DND-41 (cell line): ENCODE measurements at regions not wholly inside any gene's neighbourhood (a gene's known extent, or its start where the extent isn't known, plus 50 kb on each side); places are given as distances from the start of the nearest gene placed in this dataset.

ENCODE experiments used
- ATAC-seq: fragments of 200-7000 bp; cut with Tn5 transposase; 3 replicates; pipeline ENCODE4 v1.9.1; 2021; ENCODE audit warnings: low read depth; ENCODE audit not compliant: insufficient read depth
- DNase-seq: peaks from one replicate; pipeline ENCODE4 v3.0.0-alpha.2; 2020
- H2AFZ ChIP-seq: 2 replicates; pipeline ENCODE4 v1.6.0; 2012; ENCODE audit warnings: low read depth, low read length
- H3K27ac ChIP-seq: 2 replicates; pipeline ENCODE4 v1.5.1; 2012; ENCODE audit warnings: low read length, inconsistent platforms
- H3K27me3 ChIP-seq: fragments of 200-600 bp; sonication (generic); 2 replicates; pipeline ENCODE4 v1.6.0; 2012; ENCODE audit warnings: low read length, mild to moderate bottlenecking, inconsistent platforms; ENCODE audit not compliant: insufficient read depth, poor library complexity
- H3K36me3 ChIP-seq: 2 replicates; pipeline ENCODE4 v1.5.1; 2012; ENCODE audit warnings: low read length, inconsistent platforms; ENCODE audit not compliant: insufficient read depth
- H3K4me1 ChIP-seq: 2 replicates; pipeline ENCODE4 v1.5.1; 2012; ENCODE audit warnings: mild to moderate bottlenecking, low read length; ENCODE audit not compliant: insufficient read depth
- H3K4me2 ChIP-seq: 2 replicates; pipeline ENCODE4 v1.6.0; 2012; ENCODE audit warnings: mild to moderate bottlenecking, moderate library complexity, low read length, inconsistent platforms; ENCODE audit not compliant: insufficient read depth
- H3K4me3 ChIP-seq, 2 experiments: fragments of 200-600 bp in 1 of 2; shearing (Covaris generic) in 1 of 2; 2 replicates each; pipeline ENCODE4 v1.5.1; 2012 to 2016; ENCODE audit warnings: inconsistent platforms in 2 of 2, low read length in 2 of 2, mild to moderate bottlenecking in 2 of 2, low read depth in 1 of 2, moderate library complexity in 1 of 2
- H3K79me2 ChIP-seq: 2 replicates; pipeline ENCODE4 v1.6.0; 2012; ENCODE audit warnings: low read length, inconsistent platforms; ENCODE audit not compliant: insufficient read depth
- H3K9ac ChIP-seq: 2 replicates; pipeline ENCODE4 v1.6.0; 2012; ENCODE audit warnings: low read depth, mild to moderate bottlenecking, inconsistent platforms, low read length, moderate library complexity
- H3K9me3 ChIP-seq: 2 replicates; pipeline ENCODE4 v1.5.1; 2012; ENCODE audit warnings: low read length, moderate library complexity, mild to moderate bottlenecking, inconsistent platforms; ENCODE audit not compliant: insufficient read depth, severe bottlenecking
- H4K20me1 ChIP-seq: 2 replicates; pipeline ENCODE4 v1.6.0; 2012; ENCODE audit warnings: low read length; ENCODE audit not compliant: insufficient read depth
- EZH2 ChIP-seq: IDR thresholded peaks from 3 replicates; pipeline ENCODE4 v1.6.1; 2012; ENCODE audit warnings: borderline replicate concordance, low read depth, mild to moderate bottlenecking, moderate library complexity, low read length, inconsistent platforms; ENCODE audit not compliant: severe bottlenecking
- TF ChIP-seq, protein P1 (sequence below): IDR thresholded peaks from 2 replicates; pipeline ENCODE4 v1.5.1; 2012; ENCODE audit warnings: borderline replicate concordance, low read length, moderate library complexity, mild to moderate bottlenecking; ENCODE audit not compliant: poor library complexity, severe bottlenecking; ENCODE audit errors: extremely low read depth

DNA sequence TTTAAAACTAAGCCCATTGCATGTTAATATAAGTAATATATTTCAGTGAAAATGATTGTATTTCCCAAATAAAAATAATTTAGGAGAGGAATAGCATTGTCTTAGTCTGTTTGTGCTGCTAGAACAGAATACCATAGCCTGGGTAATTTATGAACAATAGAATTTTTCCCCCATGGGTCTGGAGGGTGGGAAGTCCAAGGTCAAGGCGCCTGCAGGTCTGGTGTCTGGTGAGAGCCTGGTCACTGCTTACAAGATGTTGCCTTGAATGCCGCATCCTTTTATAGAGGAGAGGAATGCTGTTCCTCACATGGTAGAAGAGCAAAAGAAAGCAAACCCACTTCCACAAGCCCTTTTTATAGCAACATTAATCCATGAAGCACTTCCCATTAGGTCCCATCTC is 161.3 kb upstream of the ZFHX3 start:
- H3K9ac ChIP-seq = no peak overlapping the region
- TF ChIP-seq, protein P1, sequence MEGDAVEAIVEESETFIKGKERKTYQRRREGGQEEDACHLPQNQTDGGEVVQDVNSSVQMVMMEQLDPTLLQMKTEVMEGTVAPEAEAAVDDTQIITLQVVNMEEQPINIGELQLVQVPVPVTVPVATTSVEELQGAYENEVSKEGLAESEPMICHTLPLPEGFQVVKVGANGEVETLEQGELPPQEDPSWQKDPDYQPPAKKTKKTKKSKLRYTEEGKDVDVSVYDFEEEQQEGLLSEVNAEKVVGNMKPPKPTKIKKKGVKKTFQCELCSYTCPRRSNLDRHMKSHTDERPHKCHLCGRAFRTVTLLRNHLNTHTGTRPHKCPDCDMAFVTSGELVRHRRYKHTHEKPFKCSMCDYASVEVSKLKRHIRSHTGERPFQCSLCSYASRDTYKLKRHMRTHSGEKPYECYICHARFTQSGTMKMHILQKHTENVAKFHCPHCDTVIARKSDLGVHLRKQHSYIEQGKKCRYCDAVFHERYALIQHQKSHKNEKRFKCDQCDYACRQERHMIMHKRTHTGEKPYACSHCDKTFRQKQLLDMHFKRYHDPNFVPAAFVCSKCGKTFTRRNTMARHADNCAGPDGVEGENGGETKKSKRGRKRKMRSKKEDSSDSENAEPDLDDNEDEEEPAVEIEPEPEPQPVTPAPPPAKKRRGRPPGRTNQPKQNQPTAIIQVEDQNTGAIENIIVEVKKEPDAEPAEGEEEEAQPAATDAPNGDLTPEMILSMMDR = no peak
- TF ChIP-seq EZH2 = no peak
- no peaks in the 10 kb centered on the region for H3K9me3 ChIP-seq
- no peaks in the 10 kb centered on the region for H3K36me3 ChIP-seq
- no peak overlapping the region for H2AFZ ChIP-seq
- no peak overlapping the region for H3K27ac ChIP-seq
- no peak for ATAC-seq
- H3K79me2 ChIP-seq = no peaks in the 10 kb centered on the region
- no peaks in the 10 kb centered on the region for H4K20me1 ChIP-seq
- H3K4me2 ChIP-seq = no peak overlapping the region
- H3K27me3 ChIP-seq = peaks cover 18% of the 10 kb centered on the region
- H3K4me3 ChIP-seq = no peak overlapping the region
- H3K4me1 ChIP-seq = 0 out of 2 replicates have a peak, but pooled peaks cover 3% of the 10 kb centered on the region
- DNase-seq = no peak

DNA sequence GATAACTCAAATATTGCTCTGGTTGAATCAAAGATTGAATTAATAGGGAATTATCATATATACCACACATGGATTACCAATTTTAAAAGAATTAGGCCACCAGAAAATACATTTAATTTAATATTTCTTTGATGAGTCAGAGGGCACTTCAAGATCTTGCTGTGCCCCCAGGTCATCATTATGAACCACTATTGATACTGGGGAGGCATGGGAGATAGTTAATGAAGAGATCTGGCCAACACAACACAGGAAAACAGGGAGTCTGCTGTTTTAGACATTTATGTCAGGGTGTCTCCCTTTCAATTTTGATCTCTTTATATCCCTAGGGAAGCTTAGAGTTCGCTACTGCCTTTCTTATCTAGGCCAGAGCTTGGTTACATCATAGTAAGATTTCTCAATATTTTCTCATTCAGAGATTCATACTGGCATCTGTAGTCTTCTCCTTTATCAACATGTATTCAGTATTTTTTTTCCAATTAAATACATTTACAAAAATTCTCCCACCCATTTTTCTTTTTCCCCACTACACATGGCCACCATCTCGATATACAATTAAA is 158.3 kb upstream of the ZFHX3 start:
- H3K27me3 ChIP-seq = peaks cover 12% of the 10 kb centered on the region
- DNase-seq (no peak), ATAC-seq (no peak)
- no peak overlapping the region for H2AFZ ChIP-seq
- no peak overlapping the region for H3K4me2 ChIP-seq
- no peaks in the 10 kb centered on the region for H3K36me3 ChIP-seq
- TF ChIP-seq EZH2 = no peak
- TF ChIP-seq, protein P1 = no peak
- no peaks in the 10 kb centered on the region for H4K20me1 ChIP-seq
- 0 out of 2 replicates have a peak, but pooled peaks cover 3% of the 10 kb centered on the region for H3K4me1 ChIP-seq
- no peak overlapping the region for H3K4me3 ChIP-seq
- no peaks in the 10 kb centered on the region for H3K9me3 ChIP-seq
- no peak overlapping the region for H3K27ac ChIP-seq
- H3K79me2 ChIP-seq = no peaks in the 10 kb centered on the region
- no peak overlapping the region for H3K9ac ChIP-seq

DNA sequence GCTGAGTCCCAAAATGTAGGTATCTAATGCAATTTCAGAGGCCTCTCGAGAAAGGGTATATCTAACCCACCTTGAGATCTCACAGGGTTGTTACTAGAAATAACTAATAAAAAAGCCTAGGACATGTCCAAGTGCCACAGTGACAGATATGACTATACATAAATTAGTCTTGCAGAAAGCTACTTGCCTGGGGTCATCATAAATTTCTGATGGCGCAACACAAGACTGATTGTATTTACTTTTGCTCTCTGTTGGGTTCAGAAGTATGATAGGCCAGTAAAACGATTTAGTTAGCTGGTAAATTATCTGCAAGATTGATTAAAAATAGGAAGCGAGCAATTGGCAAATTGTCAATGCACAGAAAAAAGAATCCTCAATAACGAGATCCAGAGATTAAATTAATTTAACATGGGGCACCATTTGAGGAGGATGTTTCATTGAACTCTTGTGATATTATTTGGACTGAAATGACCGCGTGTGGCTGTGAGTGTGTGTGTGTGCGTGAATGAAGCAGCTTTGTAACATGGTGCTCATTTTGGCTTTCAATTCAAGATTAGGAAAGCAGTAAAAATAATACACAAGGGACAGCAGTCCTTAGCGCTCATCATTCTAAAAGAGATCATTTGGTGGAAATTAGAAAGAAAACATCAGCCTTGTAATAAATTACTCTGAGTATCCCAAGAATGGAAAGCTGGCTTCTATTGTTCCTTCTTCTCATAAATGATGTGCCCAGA is 157.4 kb upstream of the ZFHX3 start:
- H3K9ac ChIP-seq = no peak overlapping the region
- no peak for ATAC-seq
- H3K4me2 ChIP-seq = no peak overlapping the region
- H3K79me2 ChIP-seq = no peaks in the 10 kb centered on the region
- no peaks in the 10 kb centered on the region for H4K20me1 ChIP-seq
- H3K27ac ChIP-seq = no peak overlapping the region
- TF ChIP-seq, protein P1 = no peak
- no peak for TF ChIP-seq EZH2
- no peaks in the 10 kb centered on the region for H3K9me3 ChIP-seq
- DNase-seq = no peak
- no peaks in the 10 kb centered on the region for H3K36me3 ChIP-seq
- no peak overlapping the region for H3K4me3 ChIP-seq
- no peaks in the 10 kb centered on the region for H3K4me1 ChIP-seq
- H3K27me3 ChIP-seq = peaks cover 8% of the 10 kb centered on the region
- H2AFZ ChIP-seq = no peak overlapping the region
